IPS-11a (cell line): ENCODE measurements at regions not wholly inside any gene's neighbourhood (a gene's known extent, or its start where the extent isn't known, plus 50 kb on each side); places are given as distances from the start of the nearest gene placed in this dataset.

Source experiments
- H3K4me3 ChIP-seq: one replicate; pipeline ENCODE4 v1.5.1; 2013; ENCODE audit warnings: low read depth, low read length, control low read depth

GRCh38 chr1:87715471-87715870 is 386.8 kb downstream of the LMO4 start:
- no peak overlapping the region for H3K4me3 ChIP-seq

GRCh38 chr1:87717157-87717670 is 388.5 kb downstream of the LMO4 start:
- no peak overlapping the region for H3K4me3 ChIP-seq

- H3K4me3 ChIP-seq, result no peak overlapping the region
Observed at GRCh38 chr1:87718241-87718950, 389.7 kb downstream of the LMO4 start.

GRCh38 chr1:87719658-87720057 is 391.0 kb downstream of the LMO4 start:
- no peak overlapping the region for H3K4me3 ChIP-seq

GRCh38 chr1:87720561-87720960 is 391.9 kb downstream of the LMO4 start:
- no peak overlapping the region for H3K4me3 ChIP-seq

- H3K4me3 ChIP-seq, result no peak overlapping the region
Observed at GRCh38 chr1:87723193-87723592, 394.5 kb downstream of the LMO4 start.

GRCh38 chr1:87728169-87728568 is 399.5 kb downstream of the LMO4 start:
- H3K4me3 ChIP-seq, result no peak overlapping the region

GRCh38 chr1:87730274-87731216 is 401.9 kb downstream of the LMO4 start:
- H3K4me3 ChIP-seq, result no peak overlapping the region

GRCh38 chr1:87733386-87733785 is 404.7 kb downstream of the LMO4 start:
- H3K4me3 ChIP-seq, result no peak overlapping the region

GRCh38 chr1:87735750-87736149 is 407.1 kb downstream of the LMO4 start:
- no peak overlapping the region for H3K4me3 ChIP-seq

GRCh38 chr1:87739141-87739540 is 410.5 kb downstream of the LMO4 start:
- H3K4me3 ChIP-seq, result no peak overlapping the region

GRCh38 chr1:87739704-87740103 is 411.0 kb downstream of the LMO4 start:
- no peak overlapping the region for H3K4me3 ChIP-seq

- H3K4me3 ChIP-seq, result no peak overlapping the region
Observed at GRCh38 chr1:87743256-87743655, 414.6 kb downstream of the LMO4 start.

- H3K4me3 ChIP-seq, result no peak overlapping the region
Observed at GRCh38 chr1:87744056-87744455, 415.4 kb downstream of the LMO4 start.

- H3K4me3 ChIP-seq, result no peak overlapping the region
Observed at GRCh38 chr1:87744763-87745162, 416.1 kb downstream of the LMO4 start.

- H3K4me3 ChIP-seq, result no peak overlapping the region
Observed at GRCh38 chr1:87753366-87753765, 424.7 kb downstream of the LMO4 start.

- H3K4me3 ChIP-seq, result no peak overlapping the region
Observed at GRCh38 chr1:87754139-87754538, 425.5 kb downstream of the LMO4 start.

GRCh38 chr1:87757676-87758075 is 429.0 kb downstream of the LMO4 start:
- no peak overlapping the region for H3K4me3 ChIP-seq

GRCh38 chr1:87759421-87760087 is 430.9 kb downstream of the LMO4 start:
- H3K4me3 ChIP-seq, result no peak overlapping the region

GRCh38 chr1:87760155-87760554 is 431.5 kb downstream of the LMO4 start:
- no peak overlapping the region for H3K4me3 ChIP-seq

GRCh38 chr1:87760654-87761053 is 432.0 kb downstream of the LMO4 start:
- H3K4me3 ChIP-seq, result no peak overlapping the region
